Activated naive CD4-positive, alpha-beta T cell treated with anti-CD3 and anti-CD28 coated beads, Interleukin-2, amount 50 U/mL, for 72 hours (primary cell): ENCODE measurements at regions not wholly inside any gene's neighbourhood (a gene's known extent, or its start where the extent isn't known, plus 50 kb on each side); places are given as distances from the start of the nearest gene placed in this dataset.
"Not testable (repeated sequence)": the region's sequence is repeated elsewhere in the genome, so short reads cannot be mapped to it uniquely, and the experiment has no call there.

Experiments used
- ATAC-seq, 2 donors: fragments of 150-1000 bp; cut with Tn5 transposase; 2 replicates each; pipeline ENCODE4 v1.10.0; 2021; ENCODE audit warnings: mild to moderate bottlenecking in 2 of 2, moderate library complexity in 2 of 2
- DNase-seq, 2 donors: peaks; one replicate each; pipeline ENCODE4 v3.0.0; 2021 to 2022; ENCODE audit warnings: low spot score in 2 of 2
- H3K27ac Mint-ChIP-seq, 2 donors: one replicate each; pipeline ENCODE4 v1.8.0; 2022; ENCODE audit warnings: mild to moderate bottlenecking in 2 of 2, mixed read lengths in 2 of 2
- H3K36me3 Mint-ChIP-seq, 2 donors: one replicate each; pipeline ENCODE4 v1.8.0; 2022; ENCODE audit warnings: mixed read lengths in 2 of 2
- H3K9me3 Mint-ChIP-seq, 2 donors: one replicate each; pipeline ENCODE4 v1.8.0; 2022; ENCODE audit warnings: mixed read lengths in 2 of 2

GRCh38 chr5:27463446-27464149 is 425.2 kb upstream of the CDH9 start:
- Mint-ChIP-seq H3K36me3 (no peaks in the 10 kb centered on the region), H3K9me3 (peaks cover 10 to 20% of the 10 kb centered on the region in 2 donors), H3K27ac (no peak overlapping the region)
- ATAC-seq, result no peak
- DNase-seq, result no peak

GRCh38 chr5:27462936-27463335 is 424.6 kb upstream of the CDH9 start:
- Mint-ChIP-seq H3K27ac (no peak overlapping the region), H3K36me3 (no peaks in the 10 kb centered on the region), H3K9me3 (peaks cover 10 to 20% of the 10 kb centered on the region in 2 donors)
- no peak for ATAC-seq
- DNase-seq, result no peak

DNA sequence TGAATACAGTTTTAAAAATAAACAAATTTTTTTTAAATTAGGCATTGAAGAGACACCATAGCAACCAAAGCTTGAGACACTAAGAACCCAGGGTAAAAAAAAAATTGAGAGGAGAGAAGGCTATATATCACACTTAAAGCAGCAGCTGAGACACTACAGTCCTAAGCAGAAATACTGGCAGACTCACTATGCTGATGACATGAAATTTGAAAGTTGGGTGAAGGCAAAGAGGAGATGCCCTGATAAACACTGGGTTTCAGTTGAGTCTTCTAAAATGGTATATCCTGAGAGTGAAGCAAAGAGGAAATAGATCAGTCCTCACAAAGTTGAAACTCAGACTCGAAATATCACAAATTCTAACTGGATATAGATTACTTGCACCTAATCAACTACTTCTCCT is 419.9 kb upstream of the CDH9 start:
- Mint-ChIP-seq H3K27ac (no peak overlapping the region), H3K36me3 (no peaks in the 10 kb centered on the region), H3K9me3 (peaks cover 10% of the 10 kb centered on the region in 2 donors)
- DNase-seq, result no peak
- no peak for ATAC-seq

GRCh38 chr5:27451377-27451776 is 413.0 kb upstream of the CDH9 start:
- H3K36me3 Mint-ChIP-seq, result no peaks in the 10 kb centered on the region
- no peak for ATAC-seq
- no peak for DNase-seq
- H3K9me3 Mint-ChIP-seq, result peaks cover 9 to 20% of the 10 kb centered on the region in 2 donors
- H3K27ac Mint-ChIP-seq, result no peak overlapping the region

- peak overlapping the region in 1 of 2 donors; percentile 37 for H3K27ac Mint-ChIP-seq
- DNase-seq, result no peak
- H3K9me3 Mint-ChIP-seq, result peaks cover 10 to 21% of the 10 kb centered on the region in 2 donors
- ATAC-seq, result no peak
- no peaks in the 10 kb centered on the region for H3K36me3 Mint-ChIP-seq
Measured at GRCh38 chr5:27450607-27451006, 412.2 kb upstream of the CDH9 start.

DNA sequence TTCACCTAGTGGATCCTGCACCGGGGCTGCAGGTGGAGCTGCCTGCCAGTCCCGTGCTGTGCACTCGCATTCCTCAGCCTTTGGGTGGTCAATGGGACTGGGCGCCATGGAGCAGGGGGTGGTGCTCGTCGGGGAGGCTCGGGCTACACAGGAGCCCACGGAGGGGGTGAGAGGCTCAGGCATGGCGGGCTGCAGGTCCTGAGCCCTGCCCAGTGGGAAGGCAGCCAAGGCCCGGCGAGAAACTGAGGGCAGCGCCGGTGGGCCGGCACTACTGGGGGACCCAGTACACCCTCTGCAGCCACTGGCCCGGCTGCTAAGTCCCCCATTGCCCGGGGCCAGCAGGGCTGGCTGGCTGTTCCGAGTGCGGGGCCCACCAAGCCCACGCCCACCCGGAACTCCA is 401.0 kb upstream of the CDH9 start:
- ATAC-seq, H3K9me3 Mint-ChIP-seq: not testable (repeated sequence)

GRCh38 chr5:27437594-27438200 is 399.3 kb upstream of the CDH9 start:
- ATAC-seq, result no peak

More for the DNA sequence above, 401.0 kb upstream of the CDH9 start:
- H3K36me3 Mint-ChIP-seq, DNase-seq, H3K27ac Mint-ChIP-seq: not testable (repeated sequence)

GRCh38 chr5:27434335-27434734 is 395.9 kb upstream of the CDH9 start:
- ATAC-seq, result no peak
- H3K27ac Mint-ChIP-seq, result no peak overlapping the region
- DNase-seq, result no peak
- H3K9me3 Mint-ChIP-seq, result peaks cover 19 to 21% of the 10 kb centered on the region in 2 donors
- no peaks in the 10 kb centered on the region for H3K36me3 Mint-ChIP-seq

More at GRCh38 chr5:27437594-27438200, 399.3 kb upstream of the CDH9 start:
- H3K27ac Mint-ChIP-seq, result no peak overlapping the region
- no peaks in the 10 kb centered on the region for H3K36me3 Mint-ChIP-seq
- DNase-seq, result no peak
- H3K9me3 Mint-ChIP-seq, result peaks cover 13% of the 10 kb centered on the region in 2 donors

DNA sequence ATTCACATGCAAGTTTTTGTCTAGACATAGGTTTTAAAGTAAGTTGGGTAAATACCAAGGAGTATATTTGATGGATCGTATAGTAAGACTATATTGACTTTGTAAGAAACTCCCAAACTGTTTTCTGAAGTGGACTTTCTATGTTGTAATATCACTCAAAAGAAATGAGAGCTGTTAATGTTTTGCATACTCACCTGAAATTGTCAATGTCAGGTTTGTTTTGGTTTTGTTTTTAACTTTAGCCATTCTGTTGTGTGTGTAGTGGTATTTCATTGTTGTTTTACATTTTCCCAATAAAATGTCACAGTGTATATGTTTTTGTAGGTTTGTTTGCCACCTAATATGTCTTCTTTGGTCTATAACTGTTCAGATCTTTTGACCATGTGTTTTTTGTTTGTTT is 375.7 kb upstream of the CDH9 start:
- ATAC-seq (no peak), DNase-seq (no peak)
- peaks cover 19 to 20% of the 10 kb centered on the region in 2 donors for H3K9me3 Mint-ChIP-seq
- no peak overlapping the region for H3K27ac Mint-ChIP-seq
- H3K36me3 Mint-ChIP-seq, result no peaks in the 10 kb centered on the region

DNA sequence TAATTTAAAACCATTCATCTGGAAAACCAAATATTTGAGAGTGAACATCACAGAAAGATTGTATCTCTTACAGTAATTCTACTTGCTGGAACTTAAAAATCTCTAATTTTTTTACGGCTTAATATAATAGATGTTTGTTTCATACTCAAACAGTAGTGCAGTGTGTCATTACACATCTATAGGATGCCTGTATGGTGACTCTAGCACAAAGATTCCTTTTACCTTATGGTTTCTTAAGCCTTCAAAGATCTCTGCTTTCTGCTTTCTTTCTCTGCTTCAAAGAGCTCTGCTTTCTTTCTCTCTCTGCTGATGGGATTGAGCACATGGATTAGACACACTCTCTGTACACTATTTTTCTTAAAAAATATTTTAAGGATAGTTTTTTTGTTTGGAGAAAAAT is 374.0 kb upstream of the CDH9 start:
- Mint-ChIP-seq H3K9me3 (peaks cover 18 to 21% of the 10 kb centered on the region in 2 donors), H3K27ac (no peak overlapping the region), H3K36me3 (no peaks in the 10 kb centered on the region)
- no peak for DNase-seq
- no peak for ATAC-seq

- Mint-ChIP-seq H3K36me3 (no peaks in the 10 kb centered on the region), H3K27ac (no peak overlapping the region), H3K9me3 (peaks cover 4 to 5% of the 10 kb centered on the region in 2 donors)
- no peak for DNase-seq
- no peak for ATAC-seq
Measured at GRCh38 chr5:27406020-27406419, 367.6 kb upstream of the CDH9 start.

GRCh38 chr5:27403243-27403882 is 365.0 kb upstream of the CDH9 start:
- Mint-ChIP-seq H3K36me3 (no peaks in the 10 kb centered on the region), H3K9me3 (peaks cover 11 to 13% of the 10 kb centered on the region in 2 donors), H3K27ac (no peak overlapping the region)
- no peak for ATAC-seq
- DNase-seq, result no peak

GRCh38 chr5:27402828-27403227 is 364.4 kb upstream of the CDH9 start:
- H3K36me3 Mint-ChIP-seq, result no peaks in the 10 kb centered on the region
- peaks cover 7 to 9% of the 10 kb centered on the region in 2 donors for H3K9me3 Mint-ChIP-seq
- ATAC-seq (no peak), DNase-seq (no peak)
- no peak overlapping the region for H3K27ac Mint-ChIP-seq

DNA sequence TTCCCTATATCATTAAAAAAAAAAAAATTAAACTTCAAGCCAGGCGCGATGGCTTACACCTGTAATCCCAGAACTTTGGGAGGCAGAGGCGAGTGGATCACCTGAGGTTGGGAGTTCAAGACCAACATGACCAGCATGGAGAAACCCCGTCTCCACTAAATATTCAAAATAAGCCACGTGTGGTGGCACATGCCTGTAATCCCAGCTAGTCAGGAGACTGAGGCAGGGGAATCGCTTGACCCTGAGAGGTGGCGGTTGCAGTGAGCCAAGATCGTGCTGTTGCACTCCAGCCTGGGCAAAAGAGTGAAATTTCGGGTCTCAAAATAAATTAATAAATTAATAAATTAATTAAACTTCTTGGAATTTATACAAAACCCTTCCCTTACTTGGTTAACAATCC is 358.6 kb upstream of the CDH9 start:
- DNase-seq (no peak), ATAC-seq (no peak)
- H3K36me3 Mint-ChIP-seq, result no peaks in the 10 kb centered on the region
- H3K9me3 Mint-ChIP-seq, result peaks cover 9 to 11% of the 10 kb centered on the region in 2 donors
- H3K27ac Mint-ChIP-seq, result no peak overlapping the region

GRCh38 chr5:27392716-27393115 is 354.3 kb upstream of the CDH9 start:
- H3K36me3 Mint-ChIP-seq, result no peaks in the 10 kb centered on the region

DNA sequence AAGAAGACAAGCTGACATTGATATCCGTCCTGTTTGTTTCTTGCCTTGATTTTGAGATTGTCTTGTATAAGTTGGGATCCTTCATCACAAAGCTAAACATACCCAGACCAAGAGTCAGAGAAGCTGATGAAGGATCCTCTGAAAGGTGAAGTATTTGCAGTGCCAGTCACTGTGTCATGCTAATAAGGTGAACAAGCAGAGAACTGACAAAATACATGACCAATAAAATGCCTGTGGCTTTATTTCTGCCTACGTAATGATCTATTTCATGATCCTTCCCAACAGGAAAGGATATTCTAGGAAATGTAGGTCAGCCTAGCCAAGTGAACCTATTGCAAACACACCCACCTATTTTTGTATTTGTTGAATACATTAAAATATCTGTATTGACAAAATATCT is 351.3 kb upstream of the CDH9 start:
- ATAC-seq (no peak), DNase-seq (no peak)
- Mint-ChIP-seq H3K27ac (no peak overlapping the region), H3K36me3 (no peaks in the 10 kb centered on the region), H3K9me3 (peaks cover 11 to 12% of the 10 kb centered on the region in 2 donors)

More at GRCh38 chr5:27392716-27393115, 354.3 kb upstream of the CDH9 start:
- peaks cover 0 to 9% of the 10 kb centered on the region in 2 donors for H3K9me3 Mint-ChIP-seq
- no peak for DNase-seq
- ATAC-seq, result no peak
- no peak overlapping the region for H3K27ac Mint-ChIP-seq

DNA sequence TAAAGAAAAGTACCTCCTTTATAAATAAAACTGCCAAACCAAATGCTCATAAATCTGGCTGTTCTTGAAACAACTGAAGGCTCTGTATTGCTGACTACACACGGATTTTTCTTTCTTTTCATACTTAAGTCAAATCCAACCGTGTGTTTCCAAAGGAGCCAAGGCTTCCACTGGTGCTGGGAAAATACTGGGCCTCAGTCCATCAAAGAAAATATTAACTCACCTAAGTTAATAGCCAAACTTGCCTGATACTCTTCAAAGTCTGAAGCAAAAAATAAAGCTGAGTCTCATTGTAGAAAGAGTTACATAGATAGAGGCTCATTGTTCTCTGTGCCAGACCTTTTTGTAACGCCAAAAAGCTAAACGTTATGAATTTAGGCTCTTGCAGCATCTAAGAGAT is 350.4 kb upstream of the CDH9 start:
- Mint-ChIP-seq H3K9me3 (peaks cover 11 to 12% of the 10 kb centered on the region in 2 donors), H3K36me3 (no peaks in the 10 kb centered on the region), H3K27ac (no peak overlapping the region)
- ATAC-seq (no peak), DNase-seq (no peak)
